Omental fat pad (tissue), 3 donors: ENCODE measurements at regions not wholly inside any gene's neighbourhood (a gene's known extent, or its start where the extent isn't known, plus 50 kb on each side); places are given as distances from the start of the nearest gene placed in this dataset. TPM values are rescaled to one million over a fixed set of nuclear protein-coding genes. Genes with fewer than 3 reads are reported as not detected.

ENCODE experiments used
- ATAC-seq: fragments of 150-250 bp; one replicate; pipeline ENCODE4 v1.9.1; 2016; ENCODE audit warnings: mild to moderate bottlenecking, moderate library complexity; ENCODE audit not compliant: low FRiP score
- DNase-seq: peaks from one replicate; pipeline ENCODE4 v3.0.0-alpha.2; 2019; ENCODE audit warnings: low spot score
- small RNA-seq: library from RNA; depleted of rRNA; stranded (forward); fragments of <200 nt; gene quantifications from one replicate; pipeline ENCODE3, GENCODE V24; 2016
- TF ChIP-seq, protein P1 (sequence below), 3 donors: fragments of 450-650 bp; IDR thresholded peaks; one replicate each; pipeline ENCODE4 v1.5.1; 2016 to 2017; ENCODE audit warnings: antibody characterized with exemption in 3 of 3, mild to moderate bottlenecking in 3 of 3, moderate library complexity in 2 of 3

DNA sequence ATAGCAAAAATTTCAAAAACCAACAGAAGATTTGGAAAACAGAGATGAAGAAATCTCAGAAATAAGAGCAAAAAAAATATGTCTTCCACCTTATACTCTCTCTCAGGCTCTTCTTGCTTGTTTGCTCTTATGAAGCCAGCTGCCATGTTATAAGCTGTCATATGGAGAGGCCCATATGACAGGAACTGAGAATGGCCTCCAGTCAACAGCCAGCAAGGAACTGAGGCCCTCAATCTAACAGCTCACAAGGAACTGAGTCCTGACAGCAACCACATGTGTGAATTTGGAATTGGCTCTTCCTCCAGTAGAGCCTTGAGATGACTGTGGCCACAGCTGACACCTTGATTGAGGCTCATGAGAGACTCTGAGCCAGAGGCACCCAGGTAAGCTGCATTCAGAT, 51.3 kb upstream of the MAOA start:
- DNase-seq (no peak), ATAC-seq (no peak)
- TF ChIP-seq, protein P1, sequence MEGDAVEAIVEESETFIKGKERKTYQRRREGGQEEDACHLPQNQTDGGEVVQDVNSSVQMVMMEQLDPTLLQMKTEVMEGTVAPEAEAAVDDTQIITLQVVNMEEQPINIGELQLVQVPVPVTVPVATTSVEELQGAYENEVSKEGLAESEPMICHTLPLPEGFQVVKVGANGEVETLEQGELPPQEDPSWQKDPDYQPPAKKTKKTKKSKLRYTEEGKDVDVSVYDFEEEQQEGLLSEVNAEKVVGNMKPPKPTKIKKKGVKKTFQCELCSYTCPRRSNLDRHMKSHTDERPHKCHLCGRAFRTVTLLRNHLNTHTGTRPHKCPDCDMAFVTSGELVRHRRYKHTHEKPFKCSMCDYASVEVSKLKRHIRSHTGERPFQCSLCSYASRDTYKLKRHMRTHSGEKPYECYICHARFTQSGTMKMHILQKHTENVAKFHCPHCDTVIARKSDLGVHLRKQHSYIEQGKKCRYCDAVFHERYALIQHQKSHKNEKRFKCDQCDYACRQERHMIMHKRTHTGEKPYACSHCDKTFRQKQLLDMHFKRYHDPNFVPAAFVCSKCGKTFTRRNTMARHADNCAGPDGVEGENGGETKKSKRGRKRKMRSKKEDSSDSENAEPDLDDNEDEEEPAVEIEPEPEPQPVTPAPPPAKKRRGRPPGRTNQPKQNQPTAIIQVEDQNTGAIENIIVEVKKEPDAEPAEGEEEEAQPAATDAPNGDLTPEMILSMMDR (IDR thresholded peaks at IDR 0.05), result no peak

DNA sequence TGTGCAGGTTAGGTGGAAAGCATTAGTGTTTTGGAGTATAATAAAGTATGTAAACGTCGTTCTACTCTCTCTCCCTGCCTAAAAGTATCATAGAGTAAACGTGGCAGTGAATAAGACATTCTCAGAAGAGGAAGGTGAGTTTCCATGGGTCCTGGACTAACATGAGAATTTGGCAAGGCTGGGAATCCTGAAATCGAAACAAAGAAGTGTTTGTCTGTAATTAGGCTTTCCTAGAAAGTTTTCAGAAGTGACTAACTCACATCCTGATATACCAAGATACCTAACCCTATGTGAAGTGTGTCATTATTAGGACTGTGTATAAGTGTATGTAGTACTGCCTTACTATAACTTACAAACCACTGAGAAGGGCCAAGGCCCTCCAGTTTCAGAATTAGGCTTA, 50.7 kb upstream of the MAOA start:
- TF ChIP-seq, protein P1 (IDR thresholded peaks at IDR 0.05), result no peak
- no peak for ATAC-seq
- no peak for DNase-seq

Small RNA genes lying in the stretch of these regions (small RNA-seq; reads per million reads assigned to genes)
- gene AL451086.1, result not detected
